ENCODE measurements at regions not wholly inside any gene's neighbourhood (a gene's known extent, or its start where the extent isn't known, plus 50 kb on each side); places are given as distances from the start of the nearest gene placed in this dataset.
"Not testable (repeated sequence)": the region's sequence is repeated elsewhere in the genome, so short reads cannot be mapped to it uniquely, and the experiment has no call there.

DNA sequence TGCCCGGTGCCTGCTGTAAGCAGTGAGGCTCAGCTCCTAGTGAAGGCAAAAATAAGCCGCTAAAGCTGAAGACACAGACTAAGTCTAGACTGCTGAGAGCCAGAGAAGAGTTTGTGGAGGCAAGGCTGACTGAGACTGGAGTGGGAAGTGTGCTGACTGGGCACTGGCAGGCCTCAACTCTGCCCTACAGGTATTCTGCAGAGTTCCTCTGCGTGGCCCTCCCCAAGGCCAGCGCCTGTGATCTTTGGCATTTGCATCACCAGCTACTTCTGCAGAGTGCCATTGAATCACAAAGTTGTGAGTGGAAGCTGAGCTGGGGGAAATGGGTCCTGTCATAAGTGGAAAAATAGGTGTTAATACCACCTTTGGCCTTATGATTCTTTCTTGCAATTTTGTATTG is 905.7 kb downstream of the PLA2G4A start:
- no peak for DNase-seq

DNA sequence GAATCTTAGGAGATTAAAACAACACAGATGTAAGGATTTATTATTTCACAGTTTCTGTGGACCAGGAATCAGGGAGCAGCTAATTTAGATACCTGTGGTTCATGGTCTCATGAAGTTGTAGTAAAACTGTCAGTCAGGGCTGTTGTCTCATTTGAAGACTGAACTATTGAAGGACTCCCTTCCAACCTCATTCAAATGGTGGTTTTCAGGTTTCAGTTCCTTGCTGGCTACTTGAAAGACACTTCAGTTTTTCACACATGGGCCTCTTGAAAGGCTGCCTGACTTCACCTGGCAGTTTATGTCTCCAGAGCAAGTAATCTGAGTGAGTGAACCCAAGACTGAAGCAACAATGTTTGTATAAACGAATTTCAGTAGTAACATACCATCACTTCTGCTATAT is 915.9 kb downstream of the PLA2G4A start:
- no peak for DNase-seq

DNA sequence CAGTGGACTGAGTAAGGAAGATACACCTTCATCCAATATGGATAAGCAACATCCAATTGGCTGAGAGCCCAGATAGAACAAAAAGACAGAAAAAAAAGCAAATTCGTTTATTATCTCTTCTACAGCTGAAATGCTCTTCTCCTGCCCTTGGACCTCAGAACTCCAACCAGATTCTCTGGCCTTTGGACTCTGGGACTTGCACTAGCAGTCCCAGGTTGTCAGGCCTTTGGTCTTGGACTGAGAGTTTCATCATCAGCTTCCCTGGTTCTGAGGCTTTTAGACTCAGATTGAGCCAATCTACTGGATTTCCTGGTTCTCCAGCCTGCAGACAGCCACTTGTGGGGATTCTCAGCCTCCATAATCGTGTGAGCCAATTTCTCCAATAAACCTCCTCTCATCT is 926.8 kb downstream of the PLA2G4A start:
- no peak for DNase-seq

DNA sequence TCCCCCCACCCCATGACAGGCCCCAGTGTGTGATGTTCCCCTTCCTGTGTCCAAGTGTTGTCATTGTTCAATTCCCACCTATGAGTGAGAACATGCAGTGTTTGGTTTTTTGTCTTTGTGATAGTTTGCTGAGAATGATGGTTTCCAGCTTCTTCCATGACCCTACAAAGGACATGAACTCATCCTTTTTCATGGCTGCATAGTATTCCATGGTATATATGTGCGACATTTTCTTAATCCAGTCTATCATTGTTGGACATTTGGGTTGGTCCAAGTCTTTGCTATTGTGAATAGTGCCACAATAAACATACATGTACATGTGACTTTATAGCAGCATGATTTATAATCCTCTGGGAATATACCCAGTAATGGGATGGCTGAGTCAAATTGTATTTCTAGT is 927.9 kb downstream of the PLA2G4A start:
- not testable (repeated sequence) for DNase-seq

DNA sequence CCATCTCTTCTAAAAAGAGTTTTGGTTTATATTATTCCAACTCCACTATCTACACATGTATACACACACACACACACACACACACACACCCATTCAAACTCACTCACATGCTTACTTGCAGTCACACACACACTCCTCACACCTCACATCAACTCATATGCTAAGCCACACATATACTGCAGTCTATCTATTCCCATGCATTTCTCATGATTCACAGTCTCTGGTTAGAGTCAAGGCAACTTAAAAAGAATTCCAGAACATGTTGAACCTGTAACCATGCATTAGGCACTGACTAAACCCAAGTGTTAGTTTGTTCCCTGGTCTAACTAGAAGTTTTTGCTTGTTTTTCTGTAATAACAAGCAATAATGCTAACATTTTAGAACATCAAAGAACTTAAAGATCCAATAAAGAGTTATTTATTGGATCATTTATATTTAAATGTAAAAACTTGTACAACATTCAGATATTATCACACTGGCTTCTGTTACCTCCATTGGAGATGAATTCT is 931.1 kb downstream of the PLA2G4A start:
- DNase-seq: no peak

DNA sequence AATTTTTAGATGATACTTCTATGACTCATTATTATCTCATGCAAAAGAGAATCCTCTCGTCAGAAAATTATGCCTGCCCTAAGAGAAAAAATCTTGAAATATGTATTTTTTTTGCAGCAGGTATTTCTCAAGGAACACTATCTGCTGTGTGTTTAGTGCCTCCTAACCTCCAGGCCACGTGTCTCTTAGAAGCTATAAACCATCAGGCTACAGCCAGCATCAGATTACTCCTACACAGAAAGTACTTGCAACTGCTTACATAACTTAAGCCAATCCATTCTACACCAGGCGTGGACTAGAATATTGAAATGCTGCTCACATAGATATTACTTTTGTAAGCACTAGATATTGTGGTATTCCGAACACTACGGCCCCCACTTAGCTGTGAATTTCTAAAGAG is 933.4 kb downstream of the PLA2G4A start:
- DNase-seq: no peak

DNA sequence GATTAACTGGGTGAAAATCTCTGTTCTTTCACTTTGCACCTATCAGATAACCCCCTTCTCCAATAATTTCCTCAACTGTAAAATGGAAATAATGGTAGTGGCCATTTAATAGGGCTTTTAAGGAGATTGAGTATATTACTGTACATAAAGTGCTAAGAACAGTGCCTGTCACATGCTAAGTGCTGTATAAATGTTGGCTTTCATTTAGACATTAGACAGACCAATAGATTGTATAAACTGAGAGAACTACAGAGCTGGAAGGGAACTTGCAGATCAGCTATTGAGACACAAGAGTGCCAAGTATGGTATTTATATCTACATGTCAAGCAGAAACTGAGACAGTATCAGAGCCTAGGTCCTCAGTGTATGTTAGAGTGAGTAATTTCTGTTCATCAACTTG is 934.7 kb downstream of the PLA2G4A start:
- DNase-seq: no peak

DNA sequence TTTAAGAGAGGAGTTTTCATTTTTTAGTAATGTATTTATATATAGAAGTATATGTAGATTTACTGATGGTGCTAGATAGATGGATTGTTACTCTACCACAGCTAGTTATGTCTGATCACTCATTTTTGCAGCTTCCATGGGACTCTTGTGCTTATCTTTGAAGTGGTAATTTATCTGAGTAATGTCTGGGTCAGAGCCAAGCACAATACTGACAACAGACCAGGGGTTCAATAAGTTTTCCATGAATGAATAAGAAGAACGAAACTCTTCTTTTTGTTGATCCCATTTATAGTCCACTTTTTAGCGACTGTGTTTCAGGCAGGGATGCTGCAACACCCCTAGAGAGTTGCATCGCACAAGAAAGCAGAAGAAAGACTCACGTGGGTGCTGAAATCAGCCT is 935.2 kb downstream of the PLA2G4A start:
- DNase-seq: no peak

DNA sequence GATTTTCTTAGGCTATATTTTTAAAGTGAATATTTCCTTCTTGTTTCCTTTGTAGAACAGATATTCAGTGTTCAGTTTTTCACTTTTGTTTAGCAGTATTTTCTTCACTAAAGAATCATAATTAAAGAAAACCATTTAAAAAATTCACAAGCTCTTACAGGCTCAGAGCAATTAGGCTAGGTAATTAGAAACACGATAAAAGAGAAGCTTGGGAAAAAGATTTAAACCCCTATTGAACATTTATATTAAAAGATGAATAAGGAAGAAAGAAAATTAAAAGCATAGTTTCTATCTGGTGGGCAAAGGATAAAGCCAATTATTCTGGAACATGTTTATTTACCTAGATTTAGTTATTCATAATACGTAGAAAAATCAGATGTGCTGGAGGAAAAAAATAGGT is 942.6 kb downstream of the PLA2G4A start:
- no peak for DNase-seq

DNA sequence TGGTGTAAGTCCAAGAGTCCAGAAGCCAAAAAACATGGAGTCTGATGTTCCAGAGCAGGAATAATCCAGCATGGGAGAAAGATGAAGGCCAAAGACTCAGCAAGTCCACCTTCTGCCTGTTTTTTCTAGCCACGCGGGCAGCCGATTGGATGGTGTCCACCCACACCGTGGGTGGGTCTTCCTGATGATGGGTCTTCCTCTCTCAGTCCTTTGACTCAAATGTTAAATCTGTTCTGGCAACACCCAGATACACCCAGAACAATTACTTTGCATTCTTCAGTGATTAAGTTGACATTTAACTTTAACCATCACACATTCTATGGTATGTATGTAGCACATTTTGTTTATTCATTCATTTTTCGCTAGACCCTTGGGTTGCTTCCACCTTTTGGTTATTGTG is 944.4 kb downstream of the PLA2G4A start:
- DNase-seq: no peak

DNA sequence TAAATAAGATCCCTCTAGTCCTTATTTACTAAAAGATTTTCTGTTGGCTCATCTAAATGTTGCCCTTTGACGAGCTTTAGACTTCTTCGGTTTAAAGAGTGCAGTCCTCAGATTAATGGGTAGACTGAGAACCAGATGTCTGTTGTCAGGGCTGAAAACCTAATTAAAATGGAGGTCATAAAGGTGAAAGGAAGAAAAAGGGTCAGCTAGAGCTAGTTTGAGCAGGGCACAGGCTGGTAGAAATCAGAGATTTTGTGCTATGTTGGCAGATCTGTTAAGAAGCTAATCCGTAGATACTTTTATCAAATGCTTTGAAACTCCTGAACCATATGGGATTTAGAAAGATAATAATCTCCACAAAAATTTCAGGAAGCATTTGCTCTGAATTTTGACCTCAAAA is 959.0 kb downstream of the PLA2G4A start:
- no peak for DNase-seq

DNA sequence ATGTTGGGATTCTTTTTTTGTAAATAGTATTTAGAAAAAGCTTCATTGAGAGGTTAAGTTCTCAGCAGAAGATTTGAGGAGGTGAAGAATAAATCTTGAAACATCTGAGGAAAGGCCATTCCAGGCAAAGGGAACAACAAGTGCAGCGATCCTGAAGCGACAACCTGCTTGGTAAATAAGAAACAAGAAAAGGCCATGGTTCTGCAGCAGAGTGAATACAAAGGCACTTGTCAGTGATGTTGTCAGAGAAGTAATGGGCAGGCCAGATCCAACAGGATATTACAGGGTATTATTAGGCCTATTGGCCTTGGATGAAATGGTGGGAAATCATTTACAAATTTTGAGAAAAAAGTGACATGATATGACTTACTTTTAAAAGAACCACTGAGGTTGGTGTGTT is 960.0 kb downstream of the PLA2G4A start:
- DNase-seq: no peak

DNA sequence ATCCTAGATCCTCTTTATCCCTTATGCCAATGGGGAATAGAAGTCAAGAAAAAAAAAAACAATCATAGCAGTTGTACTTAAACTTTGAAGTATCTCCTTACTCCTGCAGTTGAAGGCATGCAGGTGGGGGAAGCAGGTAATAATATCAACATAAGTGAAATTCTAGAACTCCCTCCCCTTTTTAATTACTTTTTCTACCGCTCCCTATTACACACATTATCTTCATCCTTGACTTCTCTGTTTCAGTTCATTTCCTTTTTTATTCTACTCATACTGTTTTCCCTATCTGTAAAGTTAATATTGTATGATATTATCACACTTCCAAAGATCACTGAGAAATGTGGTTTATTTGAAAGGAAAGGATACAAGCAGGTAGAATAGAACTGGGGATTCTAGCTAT is 962.0 kb downstream of the PLA2G4A start:
- DNase-seq: no peak

DNA sequence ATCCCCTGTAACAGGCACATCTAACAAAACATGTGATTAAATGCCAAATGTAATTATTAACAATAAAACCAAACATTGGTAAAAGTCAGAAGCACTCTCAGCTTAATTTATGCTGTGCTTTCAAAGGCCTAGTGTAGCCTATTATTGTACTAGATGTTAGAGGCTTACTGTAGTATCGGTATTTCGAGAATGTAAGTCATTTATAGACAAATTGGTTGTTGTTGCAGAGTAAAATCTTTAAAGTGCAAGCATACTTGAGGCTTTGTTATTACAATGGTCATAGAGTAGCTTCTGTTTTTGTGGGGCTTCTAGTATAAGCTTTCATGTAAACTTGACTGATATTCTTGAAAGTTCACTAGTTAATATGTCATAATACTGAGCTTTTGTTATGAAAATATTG is 965.8 kb downstream of the PLA2G4A start:
- no peak for DNase-seq

DNA sequence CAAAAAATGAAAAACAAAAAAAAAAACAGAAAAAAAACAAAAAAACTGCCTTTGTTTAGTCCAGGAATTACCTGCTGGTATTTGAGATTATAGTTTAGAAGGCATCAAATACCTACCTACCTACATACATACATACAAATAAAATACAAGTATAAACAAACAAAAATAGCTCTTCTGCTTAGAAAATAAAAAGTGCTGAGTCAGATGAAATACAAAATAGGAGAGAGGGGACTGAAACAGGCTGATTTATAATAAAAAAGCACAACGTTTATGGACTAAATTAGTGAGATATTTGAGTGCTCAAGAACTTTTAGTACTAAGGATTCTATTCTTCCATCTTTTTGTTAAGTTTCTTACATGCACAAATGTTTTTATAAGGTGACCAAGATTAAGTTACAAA is 980.8 kb downstream of the PLA2G4A start:
- no peak for DNase-seq

DNA sequence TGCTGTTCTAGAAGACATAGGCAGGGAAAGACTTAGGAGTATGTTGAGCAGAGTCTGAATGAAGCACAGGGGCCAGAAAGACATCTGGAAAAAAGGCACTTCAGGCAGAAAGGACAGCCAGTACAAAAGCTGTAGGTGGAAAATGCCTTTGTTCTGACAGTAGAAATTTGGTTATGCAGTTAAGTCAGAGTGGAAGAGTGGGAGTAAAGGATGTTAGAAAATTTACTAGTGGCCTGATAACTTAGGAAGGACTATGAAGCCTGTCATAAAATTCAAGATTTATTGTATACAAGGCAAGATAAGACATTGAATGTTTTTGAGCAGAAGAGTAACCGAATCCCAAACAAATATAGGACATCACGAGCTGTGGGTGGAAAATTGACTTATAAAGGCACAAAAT is 987.9 kb downstream of the PLA2G4A start:
- DNase-seq: no peak

DNA sequence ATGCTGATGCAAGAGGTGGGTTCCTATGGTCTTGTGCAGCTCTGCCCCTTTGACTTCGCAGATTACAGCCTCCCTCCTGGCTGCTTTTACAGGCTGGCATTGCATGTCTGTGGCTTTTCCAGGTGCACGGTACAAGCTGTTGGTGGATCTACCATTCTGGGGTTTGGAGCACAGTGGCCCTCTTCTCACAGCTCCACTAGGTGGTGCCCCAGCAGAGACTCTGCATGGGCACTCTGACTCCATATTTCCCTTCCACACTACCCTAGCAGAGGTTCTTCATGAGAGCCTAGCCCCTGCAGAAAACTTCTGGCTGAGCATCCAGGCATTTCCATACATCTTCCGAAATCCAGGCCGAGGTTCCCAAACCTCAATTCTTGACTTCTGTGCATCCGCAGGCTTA is 989.0 kb downstream of the PLA2G4A start:
- no peak for DNase-seq

DNA sequence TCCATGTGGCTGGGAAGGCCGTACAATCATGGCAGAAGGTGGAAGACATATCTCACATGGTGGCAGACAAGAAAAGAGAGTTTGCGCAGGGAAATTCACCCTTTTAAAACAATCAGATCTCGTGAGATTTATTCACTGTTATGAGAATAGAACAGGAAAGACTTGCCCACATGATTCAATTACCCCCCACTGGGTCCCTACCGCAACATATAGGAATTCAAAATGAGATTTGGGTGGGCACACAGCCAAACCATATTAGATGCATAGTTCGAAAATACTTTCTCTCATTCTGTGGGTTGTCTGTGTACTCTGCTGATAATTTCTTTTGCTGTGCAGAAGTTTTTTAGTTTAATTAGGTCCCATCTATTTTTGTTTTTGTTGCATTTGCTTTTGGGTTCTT is 990.3 kb downstream of the PLA2G4A start:
- DNase-seq: no peak

DNA sequence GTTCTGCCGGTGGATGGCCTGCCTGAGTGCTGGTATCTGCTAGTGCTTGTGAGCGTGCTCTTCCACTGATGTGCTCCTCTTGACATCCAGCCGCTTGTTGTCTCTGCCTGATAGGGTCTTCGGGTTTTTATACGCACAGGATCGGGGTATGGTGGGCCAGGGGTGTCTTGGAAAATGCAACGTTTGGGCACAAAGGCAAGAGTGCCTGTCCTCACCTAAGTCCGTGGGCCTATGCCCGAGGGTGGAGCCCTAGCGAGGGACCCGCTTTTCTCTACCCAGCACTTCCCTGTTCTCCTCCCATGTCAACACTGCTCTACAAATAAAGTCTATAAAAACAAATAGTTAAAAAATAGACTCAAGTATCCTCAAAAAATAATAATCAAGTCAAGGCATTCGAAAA is 1007.8 kb downstream of the PLA2G4A start:
- DNase-seq: no peak

DNA sequence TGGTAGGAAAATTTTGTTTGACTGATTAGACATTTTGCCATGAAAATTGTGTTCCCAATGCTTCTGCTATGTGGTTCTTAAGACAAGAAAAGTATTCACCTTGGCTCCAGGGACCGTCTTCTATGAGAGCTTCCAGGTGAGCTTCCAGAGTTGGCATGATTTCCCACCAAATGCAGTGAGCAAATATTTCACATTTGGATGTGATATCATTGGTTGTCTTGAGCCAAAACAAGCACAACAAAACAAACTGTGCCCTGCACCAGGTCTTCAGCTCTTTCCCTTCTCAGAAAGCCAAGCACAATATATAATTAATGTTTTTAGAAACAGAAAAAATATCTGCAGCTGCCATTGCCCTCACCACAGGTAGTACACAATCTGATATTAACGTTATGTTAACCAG is 1009.0 kb downstream of the PLA2G4A start:
- no peak for DNase-seq

DNA sequence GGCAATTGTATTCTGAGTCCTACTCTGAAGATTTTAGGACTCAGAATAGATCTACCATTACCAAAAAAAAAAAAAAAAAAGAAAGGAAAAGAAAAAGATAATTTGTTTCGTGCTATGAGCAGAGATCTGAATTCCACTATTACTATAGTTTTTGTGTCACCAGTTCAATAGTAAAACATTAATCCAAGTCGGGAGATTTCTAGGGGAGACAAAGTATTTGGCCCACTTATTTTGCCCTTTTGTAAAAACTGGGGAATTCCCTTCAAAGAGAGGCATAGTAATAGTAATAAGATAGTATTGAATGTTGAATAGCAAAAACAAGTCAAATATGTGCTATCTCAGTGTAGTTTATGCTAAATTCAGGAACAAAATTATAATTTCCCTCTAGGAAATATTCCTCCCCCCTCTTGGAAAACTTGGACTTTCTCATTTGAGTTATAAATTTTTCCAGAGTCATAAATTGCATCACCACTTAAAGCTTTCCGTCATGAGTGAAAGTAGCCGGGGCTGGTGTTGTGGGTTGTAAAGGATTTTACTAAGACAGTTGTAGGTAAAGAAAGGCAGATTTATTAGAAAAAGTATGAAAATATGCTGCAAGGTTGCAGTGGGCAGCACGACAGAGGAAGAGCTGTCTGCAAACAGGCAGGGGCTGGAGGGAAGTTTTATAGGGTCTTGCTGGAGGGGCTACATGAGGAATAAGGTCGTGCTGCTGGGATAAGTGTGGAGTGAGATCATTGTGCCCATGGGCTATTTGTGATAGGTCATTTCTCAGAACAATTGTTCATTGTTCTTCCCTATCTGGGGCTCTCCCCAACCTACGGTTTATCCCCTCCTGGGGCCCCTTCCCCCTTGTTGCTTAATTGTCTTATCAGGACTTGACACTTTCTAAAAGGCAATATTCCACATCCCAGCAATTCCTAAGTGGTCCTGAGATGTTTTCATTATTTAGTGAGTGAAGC is 1009.9 kb downstream of the PLA2G4A start:
- DNase-seq: no peak

DNA sequence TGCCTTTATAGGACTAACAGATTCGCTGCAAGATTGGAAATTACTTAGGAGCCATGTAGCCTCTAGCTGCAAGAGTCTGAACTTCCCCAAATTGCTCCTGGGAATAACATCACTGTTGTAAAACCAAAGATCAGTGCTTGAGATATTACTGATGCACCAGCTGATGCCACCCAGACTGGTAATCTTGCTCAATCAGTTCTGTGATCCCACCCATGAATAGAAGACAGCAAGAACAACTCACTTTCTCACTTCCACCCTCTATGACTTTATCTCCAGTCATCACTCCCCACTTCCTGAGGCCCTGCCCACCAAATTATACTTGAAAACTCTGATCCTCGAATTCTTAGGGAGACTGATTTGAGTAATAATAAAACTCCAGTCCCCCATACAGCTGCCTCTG is 1011.1 kb downstream of the PLA2G4A start:
- DNase-seq: no peak

DNA sequence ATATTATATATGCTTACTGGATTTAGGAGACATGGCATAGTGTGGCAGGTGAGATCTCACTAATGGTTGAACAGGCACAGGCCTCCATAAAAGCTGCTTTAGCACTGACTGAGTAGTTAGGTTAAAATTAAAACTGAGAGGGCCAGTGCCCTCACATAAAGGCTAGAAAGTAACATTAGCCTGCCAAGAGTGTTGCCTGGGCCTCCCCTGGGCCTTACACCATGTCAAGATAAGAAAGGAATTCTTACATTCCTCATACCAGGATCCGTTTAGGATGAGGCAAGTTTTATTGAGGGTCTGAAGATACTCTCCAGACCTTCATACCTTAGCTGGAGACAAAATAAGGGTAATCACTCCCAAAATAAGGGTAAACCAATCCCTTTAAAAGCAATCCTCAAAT is 1011.8 kb downstream of the PLA2G4A start:
- DNase-seq: no peak

DNA sequence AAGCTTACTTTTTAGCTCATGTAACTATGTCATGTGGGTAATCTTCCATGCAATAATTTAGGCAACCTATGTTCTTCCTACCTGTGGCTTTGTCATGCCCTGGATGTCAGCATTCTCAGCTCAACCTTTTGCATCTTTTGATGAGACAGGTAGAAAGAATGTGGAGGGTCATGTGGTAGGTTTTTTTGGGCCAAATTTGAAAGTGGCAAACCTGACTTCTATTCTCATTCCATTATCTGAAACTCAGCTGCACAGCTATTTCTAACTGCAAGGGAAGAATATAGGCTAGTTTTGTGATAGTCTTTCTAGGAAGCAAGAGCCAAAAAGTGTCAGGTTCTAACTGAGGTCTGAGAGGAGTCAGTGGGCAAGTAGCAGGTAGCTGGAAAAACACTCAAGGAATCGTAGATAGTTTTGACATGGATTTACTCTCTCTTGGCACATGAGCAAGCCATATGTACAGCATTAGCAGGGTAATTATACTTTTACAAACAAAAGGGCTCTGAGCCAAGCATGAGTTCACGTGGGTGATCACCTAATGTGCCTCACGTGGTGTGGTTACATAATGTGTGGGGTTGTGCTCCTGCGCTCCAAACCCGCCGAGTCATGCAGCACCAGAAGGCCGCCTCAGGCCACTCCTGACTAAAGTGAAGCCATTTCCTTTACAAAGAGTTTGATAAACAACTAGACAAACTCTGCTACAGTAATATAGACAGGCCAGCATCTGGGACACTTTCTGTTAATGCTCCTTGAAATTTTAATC is 1013.8 kb downstream of the PLA2G4A start:
- no peak for DNase-seq
